ENCODE measurements at regions not wholly inside any gene's neighbourhood (a gene's known extent, or its start where the extent isn't known, plus 50 kb on each side); places are given as distances from the start of the nearest gene placed in this dataset.

DNA sequence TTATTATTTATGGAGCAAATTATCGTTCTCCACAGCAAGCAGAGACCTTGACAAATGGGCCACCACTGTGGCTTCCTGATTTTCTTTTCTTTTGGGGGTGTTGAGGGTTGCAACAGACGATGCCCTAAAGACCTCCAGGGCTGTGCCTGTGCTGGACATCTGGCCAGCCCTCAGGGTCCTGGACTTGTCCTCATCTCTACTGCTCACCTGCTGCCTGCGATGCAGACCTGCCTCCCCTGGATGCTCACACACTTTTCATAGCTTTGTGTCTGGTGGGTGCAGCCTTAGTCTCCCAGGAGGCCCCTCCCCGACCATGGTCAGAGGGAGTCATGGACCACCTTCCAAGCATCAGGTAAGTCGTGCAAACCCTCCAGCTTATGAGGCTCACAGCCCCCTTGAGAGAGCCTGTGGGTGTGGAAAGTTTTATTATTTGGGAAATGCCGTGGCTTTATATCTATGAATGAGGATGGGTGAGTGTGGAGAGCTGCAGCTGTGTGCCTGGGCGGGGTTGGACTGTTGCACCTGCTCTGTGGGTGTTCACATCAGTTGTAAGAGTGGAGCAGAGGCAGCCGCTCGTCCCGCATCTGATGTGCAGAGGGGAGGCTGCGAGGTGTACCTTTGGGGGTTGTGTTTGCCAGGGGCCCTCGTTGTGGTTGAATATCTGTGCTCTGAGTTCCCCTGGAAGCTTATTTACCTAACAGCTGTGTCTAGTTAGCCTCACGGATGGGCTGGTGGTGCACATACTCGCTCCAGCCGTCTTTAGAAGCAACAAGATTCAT lies 126.3 kb upstream of the IRX4 start:
- Histone ChIP-seq H3K9me2 (ENCODE audit: insufficient read depth, low read length) (no peaks in the 10 kb centered on the region), H3F3A (ENCODE audit: insufficient read depth, low read length, poor library complexity, severe bottlenecking) (no peaks in the 10 kb centered on the region), H3K36me3 (ENCODE audit: insufficient read depth, low read length) (no peaks in the 10 kb centered on the region), H3K9me3 (ENCODE audit: low read length) (no peaks in the 10 kb centered on the region), H2AFZ (ENCODE audit: low read depth, low read length) (no peak overlapping the region), H3K27me3 (ENCODE audit: insufficient read depth, low read depth, low read length) (no peaks in the 10 kb centered on the region), H3K79me2 (replicated peaks; ENCODE audit: insufficient read depth, low read length) (no peaks in the 10 kb centered on the region), H3K9ac (ENCODE audit: low read length) (no peak overlapping the region), H3K27ac (ENCODE audit: low read length) (no peak overlapping the region), H3K4me2 (ENCODE audit: low read length) (no peak overlapping the region), H4K20me1 (ENCODE audit: insufficient read depth) (no peaks in the 10 kb centered on the region), H3K4me3 (ENCODE audit: low read length) (no peak overlapping the region)
- TF ChIP-seq SMC3 (conservative IDR thresholded peaks at IDR 0.05; ENCODE audit: poor library complexity), result no peak
- no peak for TF ChIP-seq REST (IDR thresholded peaks at IDR 0.05; ENCODE audit: borderline replicate concordance)
- TF ChIP-seq, protein P1, sequence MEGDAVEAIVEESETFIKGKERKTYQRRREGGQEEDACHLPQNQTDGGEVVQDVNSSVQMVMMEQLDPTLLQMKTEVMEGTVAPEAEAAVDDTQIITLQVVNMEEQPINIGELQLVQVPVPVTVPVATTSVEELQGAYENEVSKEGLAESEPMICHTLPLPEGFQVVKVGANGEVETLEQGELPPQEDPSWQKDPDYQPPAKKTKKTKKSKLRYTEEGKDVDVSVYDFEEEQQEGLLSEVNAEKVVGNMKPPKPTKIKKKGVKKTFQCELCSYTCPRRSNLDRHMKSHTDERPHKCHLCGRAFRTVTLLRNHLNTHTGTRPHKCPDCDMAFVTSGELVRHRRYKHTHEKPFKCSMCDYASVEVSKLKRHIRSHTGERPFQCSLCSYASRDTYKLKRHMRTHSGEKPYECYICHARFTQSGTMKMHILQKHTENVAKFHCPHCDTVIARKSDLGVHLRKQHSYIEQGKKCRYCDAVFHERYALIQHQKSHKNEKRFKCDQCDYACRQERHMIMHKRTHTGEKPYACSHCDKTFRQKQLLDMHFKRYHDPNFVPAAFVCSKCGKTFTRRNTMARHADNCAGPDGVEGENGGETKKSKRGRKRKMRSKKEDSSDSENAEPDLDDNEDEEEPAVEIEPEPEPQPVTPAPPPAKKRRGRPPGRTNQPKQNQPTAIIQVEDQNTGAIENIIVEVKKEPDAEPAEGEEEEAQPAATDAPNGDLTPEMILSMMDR (IDR thresholded peaks at IDR 0.05; ENCODE audit: poor library complexity, severe bottlenecking), result no peak
- no peak for TF ChIP-seq POLR2AphosphoS5 (IDR thresholded peaks at IDR 0.05)
- no peak for TF ChIP-seq MXI1 (conservative IDR thresholded peaks at IDR 0.05; ENCODE audit: poor library complexity, severe bottlenecking)
- TF ChIP-seq EZH2 (IDR thresholded peaks at IDR 0.05; ENCODE audit: borderline replicate concordance, insufficient read depth, low read length, poor library complexity, severe bottlenecking), result no peak
- no peak for TF ChIP-seq RAD21 (conservative IDR thresholded peaks at IDR 0.05)
- no peak for TF ChIP-seq TAF1 (IDR thresholded peaks at IDR 0.05; ENCODE audit: low read depth)
- TF ChIP-seq EP300 (conservative IDR thresholded peaks at IDR 0.05; ENCODE audit: poor library complexity, severe bottlenecking), result no peak

DNA sequence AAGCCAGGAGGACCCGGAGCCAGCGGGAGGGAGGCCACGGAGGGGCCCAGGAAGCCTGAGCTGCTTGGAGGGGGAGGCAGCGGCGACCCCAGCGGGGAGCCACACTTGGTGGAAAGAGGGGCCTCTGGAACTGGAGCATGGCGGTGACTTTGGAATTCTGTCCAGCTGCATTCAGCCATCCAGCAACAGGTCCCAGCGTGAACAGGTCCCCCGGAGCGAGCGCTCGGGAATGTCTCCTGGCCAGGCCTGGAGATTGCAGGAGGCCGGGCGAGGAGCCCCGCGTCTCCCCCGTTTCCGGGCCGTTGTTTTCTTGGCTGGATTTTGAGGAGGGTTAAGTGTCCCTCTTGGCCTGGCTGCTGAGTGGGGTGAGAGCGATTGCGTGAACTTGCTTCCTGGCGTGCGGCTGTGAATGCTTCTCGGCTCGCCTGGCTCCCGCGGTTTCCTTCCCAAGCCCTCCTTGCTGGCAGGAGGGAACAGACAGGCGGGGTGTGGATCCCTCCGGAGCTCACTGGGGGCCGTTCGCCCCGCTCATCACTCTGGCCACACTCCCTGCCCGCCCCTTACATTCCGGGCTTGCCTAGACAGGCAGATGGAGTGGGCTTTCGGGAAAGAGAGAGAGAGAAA lies 125.3 kb upstream of the IRX4 start:
- no peak overlapping the region for H3K4me2 ChIP-seq (ENCODE audit: low read length)
- H3K79me2 ChIP-seq (replicated peaks; ENCODE audit: insufficient read depth, low read length), result no peaks in the 10 kb centered on the region
- H3K36me3 ChIP-seq (ENCODE audit: insufficient read depth, low read length), result no peaks in the 10 kb centered on the region
- H3K9me2 ChIP-seq (ENCODE audit: insufficient read depth, low read length), result no peaks in the 10 kb centered on the region
- no peaks in the 10 kb centered on the region for H4K20me1 ChIP-seq (ENCODE audit: insufficient read depth)
- H3F3A ChIP-seq (ENCODE audit: insufficient read depth, low read length, poor library complexity, severe bottlenecking), result no peaks in the 10 kb centered on the region
- TF ChIP-seq EP300 (conservative IDR thresholded peaks at IDR 0.05; ENCODE audit: poor library complexity, severe bottlenecking), result no peak
- TF ChIP-seq EZH2 (IDR thresholded peaks at IDR 0.05; ENCODE audit: borderline replicate concordance, insufficient read depth, low read length, poor library complexity, severe bottlenecking), result no peak
- no peak for TF ChIP-seq MXI1 (conservative IDR thresholded peaks at IDR 0.05; ENCODE audit: poor library complexity, severe bottlenecking)
- TF ChIP-seq POLR2AphosphoS5 (IDR thresholded peaks at IDR 0.05), result no peak
- no peak for TF ChIP-seq SMC3 (conservative IDR thresholded peaks at IDR 0.05; ENCODE audit: poor library complexity)
- TF ChIP-seq, protein P1 (IDR thresholded peaks at IDR 0.05; ENCODE audit: poor library complexity, severe bottlenecking), result no peak
- no peak for TF ChIP-seq REST (IDR thresholded peaks at IDR 0.05; ENCODE audit: borderline replicate concordance)
- no peak for TF ChIP-seq TAF1 (IDR thresholded peaks at IDR 0.05; ENCODE audit: low read depth)
- TF ChIP-seq RAD21 (conservative IDR thresholded peaks at IDR 0.05), result no peak
- H3K9me3 ChIP-seq (ENCODE audit: low read length), result no peaks in the 10 kb centered on the region
- no peak overlapping the region for H2AFZ ChIP-seq (ENCODE audit: low read depth, low read length)
- H3K27me3 ChIP-seq (ENCODE audit: insufficient read depth, low read depth, low read length), result no peaks in the 10 kb centered on the region
- no peak overlapping the region for H3K9ac ChIP-seq (ENCODE audit: low read length)
- H3K27ac ChIP-seq (ENCODE audit: low read length), result no peak overlapping the region
- no peak overlapping the region for H3K4me3 ChIP-seq (ENCODE audit: low read length)

Measured in neural cell (in vitro differentiated cells).